Liver (tissue), 8 donors: ENCODE measurements at regions not wholly inside any gene's neighbourhood (a gene's known extent, or its start where the extent isn't known, plus 50 kb on each side); places are given as distances from the start of the nearest gene placed in this dataset.

ENCODE experiments used
- DNase-seq: peaks from one replicate; pipeline ENCODE4 v3.0.0-alpha.2; 2017; ENCODE audit warnings: low spot score
- H3K27ac ChIP-seq, 2 donors: one replicate each; pipeline ENCODE4 v1.7.0; 2013; ENCODE audit warnings: inconsistent platforms in 2 of 2, low read length in 2 of 2, control low read depth in 1 of 2, low read depth in 1 of 2, mild to moderate bottlenecking in 1 of 2
- H3K27me3 ChIP-seq, 4 donors: one replicate each; pipeline versions ENCODE4 v1.6.1 to v1.7.0; 2013; ENCODE audit warnings: low read length in 3 of 4, inconsistent platforms in 1 of 4, mild to moderate bottlenecking in 1 of 4, moderate library complexity in 1 of 4; ENCODE audit not compliant: control insufficient read depth in 4 of 4, insufficient read depth in 4 of 4
- H3K36me3 ChIP-seq, 4 donors: one replicate each; pipeline versions ENCODE4 v1.6.1 to v1.7.0; 2013; ENCODE audit warnings: low read length in 3 of 4, mild to moderate bottlenecking in 3 of 4, low read depth in 1 of 4, moderate library complexity in 1 of 4; ENCODE audit not compliant: control insufficient read depth in 4 of 4, insufficient read depth in 3 of 4
- H3K4me1 ChIP-seq, 4 donors: one replicate each; pipeline versions ENCODE4 v1.6.1 to v1.7.0; 2013; ENCODE audit warnings: low read length in 3 of 4, mild to moderate bottlenecking in 3 of 4, moderate library complexity in 1 of 4; ENCODE audit not compliant: control insufficient read depth in 4 of 4, insufficient read depth in 4 of 4
- H3K4me3 ChIP-seq, 3 donors: one replicate each; pipeline versions ENCODE4 v1.6.1 to v1.7.0; 2013; ENCODE audit warnings: low read length in 3 of 3, control low read depth in 1 of 3, low read depth in 1 of 3, mild to moderate bottlenecking in 1 of 3
- H3K9ac ChIP-seq, 2 donors: one replicate each; pipeline ENCODE4 v1.7.0; 2013; ENCODE audit warnings: low read length in 2 of 2, mild to moderate bottlenecking in 2 of 2, moderate library complexity in 2 of 2, control low read depth in 1 of 2, low read depth in 1 of 2
- H3K9me3 ChIP-seq, 4 donors: one replicate each; pipeline versions ENCODE4 v1.6.1 to v1.7.0; 2013; ENCODE audit warnings: low read length in 3 of 4; ENCODE audit not compliant: control insufficient read depth in 4 of 4
- ATF3 ChIP-seq: IDR thresholded peaks from 2 replicates; pipeline ENCODE4 v1.6.1; 2016; ENCODE audit warnings: antibody characterized with exemption
- CTCF ChIP-seq: fragments of 150-350 bp; IDR thresholded peaks from 2 replicates; pipeline ENCODE4 v1.5.1; 2017; ENCODE audit warnings: improper control_type of control experiment, low read depth, low read length; ENCODE audit not compliant: missing input control
- EGR1 ChIP-seq, 2 donors: IDR thresholded peaks; 2 replicates each; pipeline ENCODE4 v1.6.1; 2016 to 2018; ENCODE audit warnings: antibody characterized with exemption in 2 of 2, low read depth in 2 of 2
- FOXA1 ChIP-seq: IDR thresholded peaks from 2 replicates; pipeline ENCODE4 v1.6.1; 2016; ENCODE audit warnings: antibody characterized with exemption
- FOXA2 ChIP-seq: IDR thresholded peaks from 2 replicates; pipeline ENCODE4 v1.6.1; 2016; ENCODE audit warnings: antibody characterized with exemption
- GABPA ChIP-seq, 2 donors: IDR thresholded peaks in 1 of 2; conservative IDR thresholded peaks in 1 of 2; 2 replicates each; pipeline ENCODE4 v1.6.1; 2016; ENCODE audit warnings: antibody characterized with exemption in 2 of 2, mild to moderate bottlenecking in 1 of 2, moderate library complexity in 1 of 2
- HNF4A ChIP-seq, 2 donors: conservative IDR thresholded peaks; 2 replicates each; pipeline ENCODE4 v1.6.1; 2016; ENCODE audit warnings: antibody characterized with exemption in 2 of 2, mild to moderate bottlenecking in 2 of 2
- HNF4G ChIP-seq: IDR thresholded peaks from 2 replicates; pipeline ENCODE4 v1.6.1; 2016; ENCODE audit warnings: antibody characterized with exemption
- MAX ChIP-seq: IDR thresholded peaks from 2 replicates; pipeline ENCODE4 v1.6.1; 2016; ENCODE audit warnings: antibody characterized with exemption
- NR2F2 ChIP-seq: IDR thresholded peaks from 2 replicates; pipeline ENCODE4 v1.6.1; 2016; ENCODE audit warnings: antibody characterized with exemption
- RAD21 ChIP-seq, 2 donors: IDR thresholded peaks; 2 replicates each; pipeline ENCODE4 v1.6.1; 2016; ENCODE audit warnings: antibody characterized with exemption in 2 of 2, mild to moderate bottlenecking in 2 of 2
- REST ChIP-seq: IDR thresholded peaks from 2 replicates; pipeline ENCODE4 v1.6.1; 2016; ENCODE audit warnings: antibody characterized with exemption, mild to moderate bottlenecking
- RXRA ChIP-seq, 2 donors: IDR thresholded peaks; 2 replicates each; pipeline ENCODE4 v1.6.1; 2017 to 2018; ENCODE audit warnings: antibody characterized with exemption in 2 of 2, mild to moderate bottlenecking in 1 of 2
- TAF1 ChIP-seq: conservative IDR thresholded peaks from 2 replicates; pipeline ENCODE4 v1.6.1; 2016; ENCODE audit warnings: antibody characterized with exemption, mild to moderate bottlenecking
- ZBTB33 ChIP-seq: IDR thresholded peaks from 2 replicates; pipeline ENCODE4 v1.6.1; 2016; ENCODE audit warnings: antibody characterized with exemption
- WGBS: extraction: QIAGEN DNeasy Blood & Tissue Kit; methylation state at CpG from one replicate; pipeline ENCODE4 v1.1.7; 2013; 5-methylcytosine and 5-hydroxymethylcytosine counted together
- donor health status: healthy.
- donor health status: healthy.
- donor health status: healthy.
- donor health status: healthy.
- donor health status: healthy.

GRCh38 chr2:76378140-76378539, 667.4 kb upstream of the GCFC2 start:
- no peak overlapping the region for H3K4me3 ChIP-seq
- H3K27ac ChIP-seq = no peak overlapping the region
- no peaks in the 10 kb centered on the region for H3K4me1 ChIP-seq

GRCh38 chr2:76341439-76341838, 630.7 kb upstream of the GCFC2 start:
- Histone ChIP-seq H3K4me1 (no peaks in the 10 kb centered on the region), H3K4me3 (no peak overlapping the region), H3K9me3 (no peaks in the 10 kb centered on the region), H3K27ac (no peak overlapping the region), H3K27me3 (peaks cover 0 to 3% (median 0%) of the 10 kb centered on the region in 4 donors), H3K9ac (no peak overlapping the region), H3K36me3 (no peaks in the 10 kb centered on the region)
- no peak for TF ChIP-seq ATF3
- 77% methylated on average over 2 of the region's 2 CpGs for WGBS
- DNase-seq = no peak

More at GRCh38 chr2:76378140-76378539, 667.4 kb upstream of the GCFC2 start:
- H3K9me3 ChIP-seq = no peaks in the 10 kb centered on the region
- no peaks in the 10 kb centered on the region for H3K27me3 ChIP-seq
- no peak for DNase-seq
- WGBS = 78% methylated on average over 1 of the region's 1 CpG
- H3K9ac ChIP-seq = no peak overlapping the region
- TF ChIP-seq FOXA2 (no peak), ATF3 (no peak), EGR1 (IDR thresholded peaks at IDR 0.05; ENCODE audit: low read depth in 2 of 2) (no peak), GABPA (IDR thresholded peaks at IDR 0.05 in 1 of 2, conservative IDR thresholded peaks at IDR 0.05 in 1 of 2) (no peak), HNF4A (conservative IDR thresholded peaks at IDR 0.05) (no peak), TAF1 (no peak), REST (no peak), RAD21 (IDR thresholded peaks at IDR 0.05) (no peak), FOXA1 (no peak), NR2F2 (no peak)
- no peaks in the 10 kb centered on the region for H3K36me3 ChIP-seq

DNA sequence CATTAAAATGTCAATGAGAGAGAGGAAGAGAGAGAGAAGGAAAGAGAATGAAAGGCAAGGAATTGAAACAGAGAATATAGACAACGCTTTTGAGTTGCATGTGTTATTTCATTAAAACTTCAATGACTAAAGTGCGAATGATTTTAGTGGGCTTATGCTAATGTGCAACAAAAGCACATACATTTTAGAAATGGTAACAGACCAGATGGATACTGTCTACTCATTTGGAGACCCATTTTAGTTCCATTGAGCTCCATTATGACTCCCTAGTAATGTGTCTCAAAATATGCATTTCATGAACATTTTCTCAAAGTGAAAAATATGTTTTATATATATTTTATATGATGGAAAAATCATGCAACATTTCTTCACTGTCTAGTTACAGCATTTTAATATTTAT, 622.2 kb upstream of the GCFC2 start:
- H3K36me3 ChIP-seq = no peaks in the 10 kb centered on the region
- no peak for DNase-seq
- H3K4me1 ChIP-seq = no peaks in the 10 kb centered on the region
- no peak overlapping the region for H3K4me3 ChIP-seq
- no peak overlapping the region for H3K9ac ChIP-seq
- 93% methylated on average over 2 of the region's 2 CpGs for WGBS
- no peaks in the 10 kb centered on the region for H3K9me3 ChIP-seq
- H3K27me3 ChIP-seq = no peaks in the 10 kb centered on the region
- H3K27ac ChIP-seq = no peak overlapping the region
- TF ChIP-seq MAX (no peak), FOXA1 (no peak), HNF4A (conservative IDR thresholded peaks at IDR 0.05) (no peak), NR2F2 (no peak), HNF4G (no peak), CTCF (no peak), ZBTB33 (no peak), RXRA (IDR thresholded peaks at IDR 0.05) (no peak), ATF3 (no peak), REST (no peak), GABPA (IDR thresholded peaks at IDR 0.05 in 1 of 2, conservative IDR thresholded peaks at IDR 0.05 in 1 of 2) (no peak), TAF1 (no peak), FOXA2 (no peak)
